ENCODE measurements at regions not wholly inside any gene's neighbourhood (a gene's known extent, or its start where the extent isn't known, plus 50 kb on each side); places are given as distances from the start of the nearest gene placed in this dataset.

DNA sequence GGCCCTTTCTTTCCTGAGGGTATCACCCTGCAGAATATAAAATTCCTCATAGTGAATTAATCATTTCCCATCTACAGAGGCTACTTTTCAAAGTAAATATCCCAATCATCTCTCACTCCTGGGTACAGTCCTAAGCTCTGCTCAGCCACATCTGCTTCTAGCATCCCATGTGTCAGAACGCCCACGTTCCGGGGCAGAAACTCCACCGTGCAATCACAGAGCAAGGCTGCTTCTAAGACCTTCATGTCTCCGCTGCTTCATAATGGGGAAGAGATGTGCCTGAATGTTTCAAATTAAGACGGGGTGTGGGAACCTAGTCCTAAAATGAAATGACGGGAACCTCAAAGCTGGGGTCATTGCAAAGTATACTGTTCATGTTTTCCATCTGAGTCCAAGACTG is 208.8 kb upstream of the GMDS start:
- DNase-seq, result no peak

- DNase-seq, result peak; percentile 17
Observed at GRCh38 chr6:2450546-2450945, 205.1 kb upstream of the GMDS start.

DNA sequence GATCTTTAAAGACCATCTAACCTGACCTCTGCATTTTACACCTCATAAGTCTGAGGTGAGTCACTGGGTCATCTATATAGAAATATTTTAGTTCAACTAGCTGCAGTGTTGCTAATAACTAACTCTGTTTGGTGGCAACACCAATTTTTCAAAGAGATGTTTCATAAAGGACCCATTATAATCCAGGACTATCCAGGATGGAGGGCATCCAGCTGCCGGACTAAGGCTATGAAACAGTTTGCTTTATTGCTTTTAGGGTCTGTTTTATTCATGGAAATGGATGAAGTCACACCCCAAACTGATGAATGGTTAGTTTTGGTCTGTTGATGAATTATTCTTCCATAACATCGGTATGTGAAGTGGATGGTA is 204.2 kb upstream of the GMDS start:
- DNase-seq, result no peak

DNA sequence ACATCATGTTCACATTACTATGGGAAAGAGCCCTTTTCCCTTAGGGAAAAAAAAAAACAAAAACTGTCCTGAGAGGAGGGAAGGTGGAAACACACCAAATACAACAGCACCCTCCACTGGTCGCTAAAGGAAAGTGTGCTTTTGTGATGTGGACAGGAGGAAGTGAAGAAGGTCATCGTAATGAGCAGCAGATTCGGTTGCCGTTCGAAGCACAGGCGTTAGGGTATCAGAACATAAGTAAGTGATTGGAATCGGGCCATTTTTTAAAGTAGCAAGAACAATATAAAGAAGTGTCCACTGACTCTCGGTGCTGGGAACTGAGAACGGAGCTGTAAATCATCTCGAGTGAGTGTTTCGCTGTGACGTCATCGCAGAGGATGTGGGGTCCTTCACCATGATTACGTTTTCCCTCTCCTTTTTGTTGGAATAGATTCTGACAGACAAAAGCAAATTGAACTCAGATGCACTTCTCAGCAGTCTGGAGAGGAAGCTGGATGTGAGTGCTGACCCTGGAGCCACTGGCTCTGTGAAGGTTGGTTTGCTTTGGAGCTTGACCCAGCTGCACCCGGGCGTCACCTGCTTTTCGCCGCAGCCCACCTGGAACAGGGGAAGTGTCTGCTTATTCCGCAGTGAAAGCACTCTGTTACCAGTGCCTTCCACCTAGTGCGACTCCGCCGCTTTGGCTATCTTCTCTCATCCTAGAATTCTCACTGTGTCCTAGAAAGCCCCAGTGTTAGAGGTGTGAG is 203.6 kb upstream of the GMDS start:
- peak; percentile 40 for DNase-seq

GRCh38 chr6:2447931-2448330 is 202.5 kb upstream of the GMDS start:
- DNase-seq, result no peak

GRCh38 chr6:2447318-2447920 is 202.0 kb upstream of the GMDS start:
- no peak for DNase-seq

DNA sequence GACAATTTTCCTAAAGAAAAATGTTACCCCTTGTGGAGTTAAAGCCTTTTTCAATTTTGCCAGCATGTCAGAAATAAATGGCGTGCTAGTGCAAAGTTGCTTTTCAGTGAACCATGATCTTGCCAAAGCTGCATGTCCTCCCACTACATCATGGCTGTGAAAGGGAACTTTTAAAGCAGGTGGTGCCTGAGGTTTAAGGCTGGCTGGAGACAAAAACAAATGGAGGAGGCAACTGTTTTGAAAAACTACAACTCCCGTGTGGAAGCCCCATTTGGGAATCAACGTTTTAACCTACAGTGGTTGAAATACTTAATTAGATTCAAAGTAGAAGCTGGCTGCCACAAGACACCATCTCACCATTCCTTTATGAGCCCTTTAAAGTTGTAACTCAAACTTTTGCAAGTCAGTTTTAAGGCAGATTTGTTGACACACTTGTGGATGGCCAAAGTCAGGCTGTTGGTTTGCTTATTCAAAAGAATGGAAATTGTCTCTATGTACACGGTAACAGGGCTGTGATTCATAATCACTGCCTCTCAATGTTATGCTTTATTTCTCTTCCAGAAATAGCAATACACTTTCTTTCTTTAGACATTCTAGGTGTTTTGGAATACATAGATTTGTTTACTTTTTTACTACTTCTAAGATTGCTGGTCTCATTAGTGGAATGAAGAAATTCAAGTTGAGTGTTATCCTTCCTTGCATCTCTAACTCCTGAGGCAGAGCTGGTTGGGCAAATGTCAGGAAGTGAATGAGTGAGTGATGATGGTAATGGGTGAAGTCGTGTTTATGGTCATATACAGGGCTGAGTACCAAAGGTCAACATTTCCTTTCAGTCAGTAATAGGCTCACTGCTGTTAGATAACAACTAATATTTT is 196.4 kb upstream of the GMDS start:
- DNase-seq, result no peak

GRCh38 chr6:2440516-2440915 is 195.1 kb upstream of the GMDS start:
- DNase-seq, result no peak

DNA sequence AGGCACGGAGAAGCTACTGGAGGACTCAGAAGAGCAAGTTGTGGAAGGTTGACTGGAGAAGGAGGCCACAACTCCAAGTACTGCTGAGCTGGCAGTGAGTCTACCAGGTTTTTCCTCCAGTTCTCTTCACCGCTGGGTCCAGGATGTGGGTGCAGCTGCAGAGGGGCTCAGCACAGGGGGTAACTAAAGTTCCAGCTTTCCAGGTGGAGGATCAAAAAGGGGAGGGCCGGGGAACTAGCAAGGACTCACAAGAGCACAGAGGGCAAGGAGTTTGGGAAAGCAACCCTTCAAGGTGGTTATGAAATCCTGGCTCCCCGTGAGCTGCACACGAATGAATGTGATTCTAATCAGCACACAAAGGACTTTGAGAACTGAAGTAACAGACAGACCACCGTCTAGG is 194.2 kb upstream of the GMDS start:
- DNase-seq, result no peak

GRCh38 chr6:2439082-2439481 is 193.7 kb upstream of the GMDS start:
- DNase-seq, result no peak

DNA sequence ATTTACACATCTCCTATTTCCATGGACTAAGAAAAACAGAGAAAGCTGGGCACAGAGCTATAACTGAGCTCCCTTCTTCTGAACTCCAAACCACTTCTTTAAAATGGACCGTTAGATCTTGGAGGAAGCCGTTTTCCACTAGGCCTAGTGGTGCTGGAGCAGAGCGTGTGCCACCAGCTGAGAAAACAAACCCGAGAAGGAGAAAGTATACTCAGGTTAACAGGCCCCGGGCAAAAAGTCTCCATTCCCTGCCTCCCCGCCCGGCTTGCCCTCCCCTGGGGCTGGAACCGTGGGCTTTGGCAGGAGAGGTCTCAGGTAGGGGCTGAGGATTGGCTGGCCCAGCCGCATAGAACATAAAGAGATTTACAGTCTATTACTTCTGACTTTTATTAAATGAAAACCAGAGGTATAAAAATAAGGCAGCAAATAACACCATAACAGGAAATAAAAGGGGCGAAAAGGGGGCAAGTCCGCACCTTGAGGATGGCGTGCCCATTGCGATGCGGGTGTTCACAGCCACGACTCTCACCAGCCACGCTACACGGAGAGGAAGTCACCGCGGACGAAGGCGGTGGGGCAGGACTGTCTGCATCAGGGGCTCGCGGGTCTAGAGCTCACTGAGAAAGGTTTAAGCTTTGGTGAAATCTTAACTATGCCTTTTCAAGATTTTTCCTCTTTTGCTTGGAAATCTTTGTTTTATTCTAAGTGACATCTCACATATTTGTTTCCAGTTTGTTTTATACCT is 191.2 kb upstream of the GMDS start:
- DNase-seq, result no peak

GRCh38 chr6:2435323-2435722 is 189.9 kb upstream of the GMDS start:
- no peak for DNase-seq

GRCh38 chr6:2434912-2435311 is 189.5 kb upstream of the GMDS start:
- DNase-seq, result no peak

- DNase-seq, result no peak
Observed at GRCh38 chr6:2434116-2434515, 188.7 kb upstream of the GMDS start.

DNA sequence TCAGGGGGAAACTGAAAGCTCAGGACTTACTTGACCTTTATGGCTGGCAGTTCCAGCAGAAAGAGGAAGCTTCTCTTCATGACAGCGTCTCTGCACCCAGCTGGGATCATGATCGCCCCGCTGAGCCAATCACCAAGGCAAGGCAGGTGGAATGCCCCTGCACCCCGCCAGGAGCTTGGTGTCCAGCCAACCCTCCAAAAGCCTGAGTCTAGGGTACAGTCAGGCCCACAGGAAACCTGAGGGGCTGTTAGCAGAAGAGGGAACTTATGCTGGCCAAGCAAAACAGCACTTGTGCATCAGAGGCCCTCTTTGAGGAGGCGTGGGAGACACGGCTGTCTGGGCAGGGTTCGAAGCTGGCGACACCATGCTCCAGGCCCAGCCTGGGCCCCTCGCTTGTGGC is 188.3 kb upstream of the GMDS start:
- DNase-seq, result no peak

DNA sequence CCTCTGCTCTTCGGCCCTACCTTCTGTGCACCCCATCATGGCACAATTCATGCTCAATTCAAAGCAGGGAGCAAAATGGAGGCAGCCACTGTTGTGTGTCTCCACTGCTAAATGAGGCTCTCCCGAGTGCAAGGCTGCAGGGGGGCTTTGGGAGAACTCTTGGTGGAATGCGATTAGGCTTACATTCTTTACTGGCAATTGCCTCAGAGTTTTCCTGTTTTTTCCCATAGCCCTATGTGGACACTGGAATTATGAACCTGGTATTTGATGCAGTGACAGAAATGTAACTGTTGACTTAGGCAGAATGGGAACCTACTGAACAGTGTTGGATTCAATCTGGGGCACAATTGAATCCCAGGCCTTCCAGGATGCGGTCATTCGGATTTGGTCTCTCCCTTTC is 187.9 kb upstream of the GMDS start:
- DNase-seq, result no peak

GRCh38 chr6:2432292-2432691 is 186.9 kb upstream of the GMDS start:
- no peak for DNase-seq

- DNase-seq, result no peak
Observed at GRCh38 chr6:2430612-2431011, 185.2 kb upstream of the GMDS start.

DNA sequence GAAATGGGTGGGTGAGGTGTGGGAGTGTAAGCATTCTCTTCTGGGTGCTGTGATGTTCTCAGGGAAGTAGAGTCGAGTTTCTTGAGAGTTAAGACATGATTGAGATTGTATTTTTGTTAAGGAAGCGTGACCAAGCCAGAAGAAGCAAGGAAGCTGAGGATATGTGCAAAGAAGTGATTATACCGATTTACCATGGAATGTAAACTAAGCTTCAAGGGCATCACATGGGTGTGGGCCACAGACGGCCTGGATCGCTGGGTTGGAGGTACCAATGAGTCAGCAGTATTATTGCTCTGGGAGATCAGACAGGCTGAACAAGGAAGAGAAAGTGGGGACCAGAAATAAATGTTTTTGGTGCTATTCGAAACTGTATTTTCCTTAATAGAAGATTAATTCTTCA is 184.1 kb upstream of the GMDS start:
- no peak for DNase-seq

GRCh38 chr6:2429032-2429431 is 183.6 kb upstream of the GMDS start:
- no peak for DNase-seq

GRCh38 chr6:2426561-2427340 is 181.3 kb upstream of the GMDS start:
- no peak for DNase-seq

DNA sequence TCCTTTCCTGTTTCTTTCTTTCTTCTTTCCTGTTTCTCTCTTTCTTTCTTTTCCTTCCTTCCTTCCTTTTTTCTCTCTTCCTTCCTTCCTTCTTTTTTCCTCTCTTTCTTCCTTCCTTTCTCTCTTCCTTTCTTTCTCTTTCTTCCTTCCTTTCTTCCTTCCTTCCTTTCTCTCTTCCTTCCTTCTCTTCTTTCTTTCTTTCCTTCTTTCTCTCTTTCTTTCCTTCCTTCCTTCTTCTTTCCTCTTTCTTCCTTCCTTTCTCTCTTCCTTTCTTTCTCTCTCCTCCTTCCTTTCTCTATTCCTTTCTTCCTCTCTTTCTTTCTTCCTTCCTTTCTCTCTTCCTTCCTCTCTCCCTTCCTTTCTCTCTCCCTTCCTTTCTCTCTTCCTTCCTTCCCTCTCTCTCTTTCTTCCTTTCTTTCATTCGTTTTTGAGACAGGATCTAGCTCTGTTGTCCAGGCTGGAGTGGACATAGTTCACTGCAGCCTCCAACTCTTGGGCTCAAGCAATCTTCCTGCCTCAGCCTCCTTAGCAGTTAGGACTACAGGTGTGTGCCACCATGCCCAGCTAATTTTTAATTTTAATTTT is 170.8 kb upstream of the GMDS start:
- no peak for DNase-seq
